Psoas muscle (tissue), 7 donors: ENCODE measurements at regions not wholly inside any gene's neighbourhood (a gene's known extent, or its start where the extent isn't known, plus 50 kb on each side); places are given as distances from the start of the nearest gene placed in this dataset.

ENCODE experiments used
- ATAC-seq, 4 donors: fragments of 200-7000 bp; cut with Tn5 transposase; one replicate each; pipeline ENCODE4 v1.9.1; 2020; ENCODE audit warnings: moderate library complexity in 3 of 4, mild to moderate bottlenecking in 2 of 4
- DNase-seq, 2 donors: peaks; one replicate each; pipeline ENCODE4 v3.0.0-alpha.2; 2020
- H3K27ac ChIP-seq: fragments of 200-600 bp; one replicate; pipeline ENCODE4 v1.8.0; 2022
- H3K27me3 ChIP-seq, 3 donors: fragments of 200-600 bp in 1 of 3; one replicate each; pipeline versions ENCODE4 v1.6.1 to v1.8.0; 2013 to 2022; ENCODE audit warnings: low read length in 2 of 3, mild to moderate bottlenecking in 2 of 3, moderate library complexity in 1 of 3; ENCODE audit not compliant: insufficient read depth in 3 of 3
- H3K36me3 ChIP-seq, 2 donors: fragments of 200-600 bp in 1 of 2; one replicate each; pipeline versions ENCODE4 v1.6.1 to v1.8.0; 2013 to 2022; ENCODE audit warnings: low read depth in 1 of 2, mild to moderate bottlenecking in 1 of 2, moderate library complexity in 1 of 2; ENCODE audit not compliant: insufficient read depth in 1 of 2
- H3K4me1 ChIP-seq: fragments of 200-600 bp; one replicate; pipeline ENCODE4 v1.8.0; 2022
- H3K4me3 ChIP-seq: fragments of 200-600 bp; one replicate; pipeline ENCODE4 v1.8.0; 2022; ENCODE audit warnings: mild to moderate bottlenecking
- H3K9me3 ChIP-seq: fragments of 200-600 bp; one replicate; pipeline ENCODE4 v1.8.0; 2022
- CTCF ChIP-seq: fragments of 200-600 bp; IDR thresholded peaks from one replicate; pipeline ENCODE4 v1.8.0; 2022; ENCODE audit warnings: antibody characterized with exemption
- WGBS, 3 donors: extraction: QIAGEN DNeasy Blood & Tissue Kit; methylation state at CpG; one replicate each; pipeline versions ENCODE4 v1.1.6 to v1.1.7; 2013; 5-methylcytosine and 5-hydroxymethylcytosine counted together
- intact Hi-C, 2 donors: fragments of 100-400 bp; cut with DNase I; formaldehyde crosslinking; loops; one replicate each; pipeline versions ENCODE4 v1.11.0 to v1.14.2; 2022
- donor health status: healthy with polysubstance abuse.
- donor health status: DM: no; HTN: no; CAD: no; lungs with moderate emphysema.
- donor health status: Bipolar disorder and iron deficiency.
- donor health status: healthy.
- donor health status: DM: yes; HTN: yes; CAD: no.
- donor health status: DM: no; HTN: no; CAD: no.
- donor health status: DM: yes; HTN: yes; CAD: no.

DNA sequence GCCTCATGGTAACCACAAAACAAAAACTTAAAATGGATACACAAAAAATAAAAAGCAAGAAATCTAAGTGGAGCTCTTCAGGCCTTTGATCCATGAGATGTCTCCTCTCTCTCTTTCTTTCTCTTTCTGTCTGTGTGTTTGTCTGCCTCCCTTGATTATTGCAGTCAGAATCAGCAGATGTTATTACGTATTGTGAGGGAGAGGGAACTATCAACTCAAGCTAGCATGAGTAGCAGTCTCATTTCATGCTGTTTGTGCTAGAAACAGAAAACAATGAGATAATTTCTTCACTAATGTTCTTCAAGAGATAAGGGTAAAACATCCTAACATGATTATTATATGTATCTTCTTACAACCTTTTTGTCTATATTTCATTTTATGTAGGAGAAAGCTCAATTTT is 103.7 kb upstream of the PDC start:
- ATAC-seq, result no peak

DNA sequence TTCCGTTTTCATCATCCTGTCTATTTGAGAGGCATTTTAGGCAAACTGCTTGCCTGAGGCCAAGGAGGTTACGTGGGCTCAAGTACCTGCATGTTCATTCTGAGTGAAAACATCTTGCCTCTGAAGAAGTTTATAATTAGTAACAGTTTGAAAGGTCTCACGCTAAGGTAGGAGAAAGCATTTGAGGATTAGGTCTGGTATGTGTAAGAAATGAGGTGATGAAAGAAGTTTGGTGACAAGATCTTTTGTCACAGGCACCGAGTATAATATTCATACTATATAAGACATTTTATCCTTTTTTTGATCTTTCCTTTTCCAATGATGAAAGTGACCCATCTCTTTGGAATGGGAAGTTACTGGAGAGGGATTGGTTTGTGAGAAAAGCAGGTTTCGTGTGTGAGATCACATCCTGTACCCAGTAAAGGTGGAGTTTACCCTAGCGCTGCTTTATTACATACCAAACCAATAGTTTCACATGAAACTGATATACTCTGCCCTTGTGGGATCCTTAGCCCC is 98.7 kb upstream of the PDC start:
- H3K9me3 ChIP-seq, result no peaks in the 10 kb centered on the region
- intact Hi-C loops, result no loop called here
- no peak for TF ChIP-seq CTCF
- WGBS, 3 donors, result 50 to 54% (median 53%) methylated on average over 6 of the region's 6 CpGs
- ATAC-seq, result no peak
- no peaks in the 10 kb centered on the region for H3K4me1 ChIP-seq
- H3K4me3 ChIP-seq, result no peak overlapping the region
- no peaks in the 10 kb centered on the region for H3K36me3 ChIP-seq
- H3K27me3 ChIP-seq, result no peaks in the 10 kb centered on the region
- no peak overlapping the region for H3K27ac ChIP-seq
- no peak for DNase-seq

More for the DNA sequence above, 103.7 kb upstream of the PDC start:
- Histone ChIP-seq H3K27ac (no peak overlapping the region), H3K27me3 (no peaks in the 10 kb centered on the region), H3K4me3 (no peak overlapping the region), H3K9me3 (no peaks in the 10 kb centered on the region), H3K36me3 (no peaks in the 10 kb centered on the region), H3K4me1 (no peaks in the 10 kb centered on the region)
- DNase-seq, result no peak
- intact Hi-C loops, result no loop called here
- no peak for TF ChIP-seq CTCF
- WGBS, 3 donors, result 69 to 84% (median 72%) methylated on average over 1 of the region's 1 CpG

- 67 to 77% (median 74%) methylated on average over 2 of the region's 2 CpGs for WGBS, 3 donors
- H3K36me3 ChIP-seq, result no peaks in the 10 kb centered on the region
- no peak for TF ChIP-seq CTCF
- no peak overlapping the region for H3K27ac ChIP-seq
- no peaks in the 10 kb centered on the region for H3K4me1 ChIP-seq
- intact Hi-C loops, result no loop called here
- DNase-seq (no peak), ATAC-seq (no peak)
- H3K27me3 ChIP-seq, result no peaks in the 10 kb centered on the region
- no peak overlapping the region for H3K4me3 ChIP-seq
- no peaks in the 10 kb centered on the region for H3K9me3 ChIP-seq
Measured at GRCh38 chr1:186557147-186557777, 96.3 kb upstream of the PDC start.

DNA sequence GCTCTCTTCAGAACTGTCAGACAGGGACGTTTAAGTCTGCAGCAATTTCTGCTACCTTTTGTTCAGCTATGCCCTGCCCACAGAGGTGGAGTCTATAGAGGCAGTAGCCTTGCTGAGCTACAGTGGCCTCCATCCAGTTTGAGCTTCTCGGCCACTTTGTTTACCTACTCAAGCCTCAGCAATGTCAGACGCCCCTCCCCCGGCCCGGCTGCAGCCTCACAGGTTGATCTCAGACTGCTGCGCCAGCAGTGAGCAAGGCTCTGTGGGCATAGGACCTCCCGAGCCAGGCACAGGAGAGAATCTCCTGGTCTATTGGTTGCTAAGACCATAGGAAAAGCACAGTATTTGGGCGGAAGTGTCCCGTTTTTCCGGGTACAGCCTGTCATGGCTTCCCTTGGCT is 89.9 kb upstream of the PDC start:
- Histone ChIP-seq H3K27ac (no peak overlapping the region), H3K4me3 (no peak overlapping the region), H3K27me3 (no peaks in the 10 kb centered on the region), H3K4me1 (no peaks in the 10 kb centered on the region), H3K9me3 (peaks cover 7% of the 10 kb centered on the region), H3K36me3 (no peaks in the 10 kb centered on the region)
- no peak for TF ChIP-seq CTCF
- no peak for ATAC-seq
- 88 to 92% (median 89%) methylated on average over 10 of the region's 10 CpGs for WGBS, 3 donors
- DNase-seq, result no peak
- intact Hi-C loops, result no loop called here

DNA sequence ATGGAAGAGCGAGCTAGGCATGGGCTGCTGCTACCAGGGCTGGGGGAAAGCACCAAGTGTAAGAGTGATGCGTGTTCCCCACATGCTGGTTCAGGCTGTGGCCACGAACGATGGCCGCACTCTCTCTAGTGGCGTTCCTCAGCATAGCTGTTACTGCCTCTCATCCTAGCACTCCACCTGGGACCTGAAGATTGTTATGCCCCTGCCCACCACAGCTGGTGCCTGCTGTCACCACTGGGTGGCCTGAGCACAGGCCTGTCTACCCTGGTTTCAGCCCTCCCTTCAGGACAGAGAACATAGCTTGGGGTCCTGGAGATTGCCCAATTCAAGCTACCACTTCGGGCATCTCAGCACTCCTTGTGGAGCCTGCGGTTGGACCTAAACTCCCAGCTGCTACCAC is 80.1 kb upstream of the PDC start:
- intact Hi-C loops, result no loop called here
- TF ChIP-seq CTCF, result no peak
- H3K27me3 ChIP-seq, result no peaks in the 10 kb centered on the region
- ATAC-seq, result no peak
- H3K4me3 ChIP-seq, result no peak overlapping the region
- 91 to 94% (median 92%) methylated on average over 8 of the region's 8 CpGs for WGBS, 3 donors
- no peaks in the 10 kb centered on the region for H3K36me3 ChIP-seq
- DNase-seq, result no peak
- no peaks in the 10 kb centered on the region for H3K4me1 ChIP-seq
- H3K9me3 ChIP-seq, result peaks cover 17% of the 10 kb centered on the region
- no peak overlapping the region for H3K27ac ChIP-seq
